ENCODE measurements at regions not wholly inside any gene's neighbourhood (a gene's known extent, or its start where the extent isn't known, plus 50 kb on each side); places are given as distances from the start of the nearest gene placed in this dataset.

DNA sequence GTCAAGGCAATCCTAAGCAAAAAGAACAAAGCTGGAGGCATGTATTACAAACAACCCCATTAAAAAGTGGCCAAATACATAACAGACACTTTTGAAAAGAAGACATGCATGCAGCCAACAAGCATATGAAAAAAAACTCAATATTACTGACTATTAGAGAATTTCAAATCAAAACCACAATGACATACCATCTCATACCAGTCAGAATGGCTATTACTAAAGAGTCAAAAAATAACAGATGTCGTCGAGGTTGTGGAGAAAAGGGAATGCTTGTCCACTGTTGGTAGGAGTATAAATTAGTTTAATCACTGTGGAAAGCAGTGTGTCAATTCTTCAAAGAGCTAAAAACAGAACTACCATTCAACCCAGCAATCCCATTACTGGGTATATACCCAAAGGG is 604.6 kb upstream of the GRIA3 start:
- peak; percentile 39 for DNase-seq (ENCODE audit: low read depth, low spot score)
- in situ Hi-C loops (cut with HindIII; ENCODE audit: low sequenced_read_pairs): no loop called here
- TF ChIP-seq, protein P1, sequence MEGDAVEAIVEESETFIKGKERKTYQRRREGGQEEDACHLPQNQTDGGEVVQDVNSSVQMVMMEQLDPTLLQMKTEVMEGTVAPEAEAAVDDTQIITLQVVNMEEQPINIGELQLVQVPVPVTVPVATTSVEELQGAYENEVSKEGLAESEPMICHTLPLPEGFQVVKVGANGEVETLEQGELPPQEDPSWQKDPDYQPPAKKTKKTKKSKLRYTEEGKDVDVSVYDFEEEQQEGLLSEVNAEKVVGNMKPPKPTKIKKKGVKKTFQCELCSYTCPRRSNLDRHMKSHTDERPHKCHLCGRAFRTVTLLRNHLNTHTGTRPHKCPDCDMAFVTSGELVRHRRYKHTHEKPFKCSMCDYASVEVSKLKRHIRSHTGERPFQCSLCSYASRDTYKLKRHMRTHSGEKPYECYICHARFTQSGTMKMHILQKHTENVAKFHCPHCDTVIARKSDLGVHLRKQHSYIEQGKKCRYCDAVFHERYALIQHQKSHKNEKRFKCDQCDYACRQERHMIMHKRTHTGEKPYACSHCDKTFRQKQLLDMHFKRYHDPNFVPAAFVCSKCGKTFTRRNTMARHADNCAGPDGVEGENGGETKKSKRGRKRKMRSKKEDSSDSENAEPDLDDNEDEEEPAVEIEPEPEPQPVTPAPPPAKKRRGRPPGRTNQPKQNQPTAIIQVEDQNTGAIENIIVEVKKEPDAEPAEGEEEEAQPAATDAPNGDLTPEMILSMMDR (IDR thresholded peaks at IDR 0.05; ENCODE audit: low read depth, low read length): no peak
- no peak overlapping the region for H3K4me3 ChIP-seq (ENCODE audit: low read depth, low read length)

DNA sequence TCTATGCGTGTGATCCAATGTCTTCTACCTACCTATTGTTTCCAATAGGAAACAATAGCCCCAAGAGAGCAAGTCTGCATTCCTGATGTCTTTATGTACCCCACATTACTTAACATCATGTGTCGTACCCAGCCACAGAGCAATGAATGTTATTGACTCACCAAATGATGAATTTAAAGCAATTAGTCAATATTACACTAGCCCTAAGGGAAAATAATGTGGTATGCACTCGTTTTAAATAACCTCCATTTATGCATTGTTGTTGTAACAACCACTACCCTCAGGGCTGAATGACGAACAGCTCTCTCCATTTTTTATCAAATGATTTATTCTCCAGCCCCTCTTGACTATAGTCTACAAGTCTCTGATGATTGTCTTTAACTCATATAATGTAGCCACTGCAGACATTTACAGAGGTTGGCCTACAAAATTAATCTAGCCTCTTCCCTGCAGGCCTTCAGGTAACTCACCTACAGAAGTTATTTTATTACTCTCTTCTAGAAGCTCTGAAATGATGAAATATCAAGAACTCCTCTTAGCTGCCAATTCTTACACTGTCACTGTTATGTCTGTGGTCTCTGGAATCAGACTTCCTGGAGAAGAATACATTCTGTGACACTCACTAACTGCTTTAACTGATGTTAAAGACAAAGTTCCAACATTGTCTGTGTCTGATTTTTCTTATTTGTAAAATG is 601.7 kb upstream of the GRIA3 start:
- no peak for DNase-seq (ENCODE audit: low read depth, low spot score)
- TF ChIP-seq, protein P1 (IDR thresholded peaks at IDR 0.05; ENCODE audit: low read depth, low read length): no peak
- in situ Hi-C loops (cut with HindIII; ENCODE audit: low sequenced_read_pairs): no loop called here
- H3K4me3 ChIP-seq (ENCODE audit: low read depth, low read length): no peak overlapping the region

GRCh38 chrX:122582975-122583305 is 601.1 kb upstream of the GRIA3 start:
- TF ChIP-seq, protein P1 (IDR thresholded peaks at IDR 0.05; ENCODE audit: low read depth, low read length): no peak
- in situ Hi-C loops (cut with HindIII; ENCODE audit: low sequenced_read_pairs): no loop called here
- H3K4me3 ChIP-seq (ENCODE audit: low read depth, low read length): no peak overlapping the region
- DNase-seq (ENCODE audit: low read depth, low spot score): no peak

GRCh38 chrX:122583551-122583950 is 600.5 kb upstream of the GRIA3 start:
- in situ Hi-C loops (cut with HindIII; ENCODE audit: low sequenced_read_pairs): no loop called here
- TF ChIP-seq, protein P1 (IDR thresholded peaks at IDR 0.05; ENCODE audit: low read depth, low read length): no peak
- no peak overlapping the region for H3K4me3 ChIP-seq (ENCODE audit: low read depth, low read length)
- DNase-seq (ENCODE audit: low read depth, low spot score): no peak

DNA sequence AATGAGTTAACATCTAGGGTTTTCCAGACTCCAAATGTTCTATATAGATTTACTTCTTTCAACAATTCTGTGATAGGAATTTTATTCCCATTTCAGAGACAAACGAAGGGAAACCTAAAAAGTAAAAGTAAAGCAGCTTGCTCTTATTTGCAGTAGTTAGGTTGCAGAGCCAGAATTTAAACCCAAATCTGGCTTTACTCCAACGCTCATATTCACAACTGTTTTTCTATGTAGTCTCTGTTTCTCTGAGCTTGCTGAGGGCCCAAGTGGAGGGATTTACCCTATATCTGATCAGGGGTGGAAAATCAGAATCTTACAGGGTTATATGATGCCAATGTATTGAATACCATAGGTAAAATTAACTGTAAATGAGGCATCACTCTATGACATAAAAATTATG is 599.1 kb upstream of the GRIA3 start:
- DNase-seq (ENCODE audit: low read depth, low spot score): no peak
- H3K4me3 ChIP-seq (ENCODE audit: low read depth, low read length): no peak overlapping the region
- in situ Hi-C loops (cut with HindIII; ENCODE audit: low sequenced_read_pairs): no loop called here
- TF ChIP-seq, protein P1 (IDR thresholded peaks at IDR 0.05; ENCODE audit: low read depth, low read length): no peak

DNA sequence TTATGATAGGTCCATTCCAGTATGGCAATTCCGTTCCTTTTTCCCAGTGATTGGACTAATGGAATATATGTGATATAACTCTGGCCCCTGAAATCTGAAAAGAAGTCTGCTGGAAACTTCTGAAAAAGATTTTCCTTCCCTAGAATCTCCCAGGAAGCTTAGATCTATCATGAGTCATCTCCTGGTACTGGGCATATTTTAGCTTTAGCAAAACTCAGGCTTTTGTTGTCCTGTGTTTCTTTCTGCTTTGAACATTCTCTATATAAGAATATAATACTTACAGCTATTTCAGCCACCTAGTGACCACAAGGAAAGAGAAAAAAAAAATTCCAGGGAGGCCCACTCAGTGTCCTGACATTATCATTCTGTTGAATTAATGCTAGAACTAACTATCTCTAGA is 597.2 kb upstream of the GRIA3 start:
- no peak overlapping the region for H3K4me3 ChIP-seq (ENCODE audit: low read depth, low read length)
- TF ChIP-seq, protein P1 (IDR thresholded peaks at IDR 0.05; ENCODE audit: low read depth, low read length): no peak
- peak; percentile 39 for DNase-seq (ENCODE audit: low read depth, low spot score)
- in situ Hi-C loops (cut with HindIII; ENCODE audit: low sequenced_read_pairs): no loop called here
